Esophagus squamous epithelium (tissue), 5 donors: ENCODE measurements at regions not wholly inside any gene's neighbourhood (a gene's known extent, or its start where the extent isn't known, plus 50 kb on each side); places are given as distances from the start of the nearest gene placed in this dataset.

ENCODE experiments used
- DNase-seq: peaks from one replicate; lab custom pipeline; 2025; lab: John Stamatoyannopoulos, UW
- H3K27ac ChIP-seq, 4 donors: fragments of 200-600 bp; sonication (generic); one replicate each; pipeline ENCODE4 v1.5.1; 2016 to 2019; ENCODE audit warnings: mild to moderate bottlenecking in 1 of 4
- H3K27me3 ChIP-seq, 4 donors: fragments of 200-600 bp; sonication (generic); 1 replicate in 3 of 4; 2 replicates in 1 of 4; pipeline versions ENCODE4 v1.5.1 to v1.6.0; 2017 to 2021; ENCODE audit warnings: antibody characterized with exemption in 1 of 4
- H3K36me3 ChIP-seq, 3 donors: fragments of 200-600 bp; sonication (generic); one replicate each; pipeline ENCODE4 v1.5.1; 2016 to 2019
- H3K4me1 ChIP-seq, 3 donors: fragments of 200-600 bp; sonication (generic); one replicate each; pipeline ENCODE4 v1.5.1; 2017 to 2019
- H3K4me3 ChIP-seq, 4 donors: fragments of 200-600 bp; sonication (generic); 1 replicate in 3 of 4; 2 replicates in 1 of 4; pipeline ENCODE4 v1.5.1; 2016 to 2019; ENCODE audit warnings: mild to moderate bottlenecking in 2 of 4, moderate library complexity in 1 of 4
- H3K9me3 ChIP-seq, 3 donors: fragments of 200-600 bp; sonication (generic); one replicate each; pipeline ENCODE4 v1.5.1; 2016 to 2019
- CTCF ChIP-seq, 6 experiments: fragments of 450-650 bp in 4 of 6; fragments of 200-600 bp in 2 of 6; sonication (generic) in 2 of 6; IDR thresholded peaks; one replicate each; pipeline ENCODE4 v1.5.1; 2016 to 2019; ENCODE audit warnings: antibody characterized with exemption in 6 of 6, mild to moderate bottlenecking in 4 of 6, moderate library complexity in 4 of 6
- POLR2A ChIP-seq, 4 donors: fragments of 450-650 bp; IDR thresholded peaks; one replicate each; pipeline ENCODE4 v1.6.1; 2017; ENCODE audit warnings: antibody characterized with exemption in 4 of 4, mild to moderate bottlenecking in 4 of 4, moderate library complexity in 3 of 4
- WGBS, 2 donors: methylation state at CpG; one replicate each; pipeline ENCODE4 v1.1.5; 2018; 5-methylcytosine and 5-hydroxymethylcytosine counted together
- intact Hi-C: fragments of 100-400 bp; cut with DNase I; formaldehyde crosslinking; loops from one replicate; pipeline ENCODE4 v1.15.0; 2022
- donor health status: DM: yes; HTN: yes; CAD: no.

- Histone ChIP-seq H3K27ac (no peak overlapping the region), H3K9me3 (no peaks in the 10 kb centered on the region), H3K4me3 (no peak overlapping the region), H3K4me1 (peaks cover 0 to 35% (median 2%) of the 10 kb centered on the region in 3 donors), H3K27me3 (no peaks in the 10 kb centered on the region), H3K36me3 (no peaks in the 10 kb centered on the region)
- no peak for TF ChIP-seq POLR2A (IDR thresholded peaks at IDR 0.05)
- TF ChIP-seq CTCF (IDR thresholded peaks at IDR 0.05), result no peak
- intact Hi-C loops, result no loop called here
- 60 to 71% methylated on average over 1 of the region's 1 CpG for WGBS, 2 donors
- DNase-seq, result no peak
Measured at GRCh38 chr5:126363658-126364057, 59.6 kb upstream of the GRAMD2B start.

- Histone ChIP-seq H3K27me3 (no peaks in the 10 kb centered on the region), H3K36me3 (no peaks in the 10 kb centered on the region), H3K27ac (no peak overlapping the region), H3K4me3 (no peak overlapping the region), H3K9me3 (no peaks in the 10 kb centered on the region), H3K4me1 (peaks cover 0 to 41% (median 2%) of the 10 kb centered on the region in 3 donors)
- no peak for DNase-seq
- TF ChIP-seq POLR2A (IDR thresholded peaks at IDR 0.05) (no peak), CTCF (IDR thresholded peaks at IDR 0.05) (no peak)
- intact Hi-C loops, result no loop called here
- 88 to 91% methylated on average over 4 of the region's 4 CpGs for WGBS, 2 donors
Measured at GRCh38 chr5:126364206-126364902, 58.9 kb upstream of the GRAMD2B start.

GRCh38 chr5:126365446-126366198 lies 57.6 kb upstream of the GRAMD2B start:
- no peaks in the 10 kb centered on the region for H3K27me3 ChIP-seq
- intact Hi-C loops, result no loop called here
- no peak overlapping the region for H3K4me3 ChIP-seq
- 36 to 44% methylated on average over 5 of the region's 5 CpGs for WGBS, 2 donors
- H3K4me1 ChIP-seq, result peaks cover 0 to 53% (median 8%) of the 10 kb centered on the region in 3 donors
- H3K27ac ChIP-seq, result peak overlapping the region in 1 of 4 donors; percentile 31
- DNase-seq, result no peak
- no peak for TF ChIP-seq CTCF (IDR thresholded peaks at IDR 0.05)
- TF ChIP-seq POLR2A (IDR thresholded peaks at IDR 0.05), result no peak
- H3K9me3 ChIP-seq, result no peaks in the 10 kb centered on the region
- H3K36me3 ChIP-seq, result no peaks in the 10 kb centered on the region

- WGBS, 2 donors, result 38 to 53% methylated on average over 1 of the region's 1 CpG
- Histone ChIP-seq H3K27ac (peak overlapping the region in 1 of 4 donors; percentile 31), H3K9me3 (no peaks in the 10 kb centered on the region), H3K4me1 (peaks cover 0 to 56% (median 8%) of the 10 kb centered on the region in 3 donors), H3K4me3 (no peak overlapping the region), H3K36me3 (no peaks in the 10 kb centered on the region), H3K27me3 (no peaks in the 10 kb centered on the region)
- intact Hi-C loops, result no loop called here
- no peak for TF ChIP-seq POLR2A (IDR thresholded peaks at IDR 0.05)
- no peak for TF ChIP-seq CTCF (IDR thresholded peaks at IDR 0.05)
- no peak for DNase-seq
Measured at GRCh38 chr5:126366199-126366560, 57.0 kb upstream of the GRAMD2B start.

- no peaks in the 10 kb centered on the region for H3K27me3 ChIP-seq
- H3K9me3 ChIP-seq, result no peaks in the 10 kb centered on the region
- no peaks in the 10 kb centered on the region for H3K36me3 ChIP-seq
- TF ChIP-seq POLR2A (IDR thresholded peaks at IDR 0.05), result no peak
- TF ChIP-seq CTCF (IDR thresholded peaks at IDR 0.05), result no peak
- intact Hi-C loops, result no loop called here
- 29 to 56% methylated on average over 2 of the region's 2 CpGs for WGBS, 2 donors
- peaks cover 0 to 56% (median 8%) of the 10 kb centered on the region in 3 donors for H3K4me1 ChIP-seq
- DNase-seq, result no peak
- no peak overlapping the region for H3K4me3 ChIP-seq
- H3K27ac ChIP-seq, result peak overlapping the region; percentile 11 to 78 (median 74)
Measured at GRCh38 chr5:126368239-126368812, 54.9 kb upstream of the GRAMD2B start.
